ENCODE measurements at regions not wholly inside any gene's neighbourhood (a gene's known extent, or its start where the extent isn't known, plus 50 kb on each side); places are given as distances from the start of the nearest gene placed in this dataset.

GRCh38 chr18:34639687-34640086 lies 70.4 kb upstream of the DTNA start:
- TF ChIP-seq, protein P1, sequence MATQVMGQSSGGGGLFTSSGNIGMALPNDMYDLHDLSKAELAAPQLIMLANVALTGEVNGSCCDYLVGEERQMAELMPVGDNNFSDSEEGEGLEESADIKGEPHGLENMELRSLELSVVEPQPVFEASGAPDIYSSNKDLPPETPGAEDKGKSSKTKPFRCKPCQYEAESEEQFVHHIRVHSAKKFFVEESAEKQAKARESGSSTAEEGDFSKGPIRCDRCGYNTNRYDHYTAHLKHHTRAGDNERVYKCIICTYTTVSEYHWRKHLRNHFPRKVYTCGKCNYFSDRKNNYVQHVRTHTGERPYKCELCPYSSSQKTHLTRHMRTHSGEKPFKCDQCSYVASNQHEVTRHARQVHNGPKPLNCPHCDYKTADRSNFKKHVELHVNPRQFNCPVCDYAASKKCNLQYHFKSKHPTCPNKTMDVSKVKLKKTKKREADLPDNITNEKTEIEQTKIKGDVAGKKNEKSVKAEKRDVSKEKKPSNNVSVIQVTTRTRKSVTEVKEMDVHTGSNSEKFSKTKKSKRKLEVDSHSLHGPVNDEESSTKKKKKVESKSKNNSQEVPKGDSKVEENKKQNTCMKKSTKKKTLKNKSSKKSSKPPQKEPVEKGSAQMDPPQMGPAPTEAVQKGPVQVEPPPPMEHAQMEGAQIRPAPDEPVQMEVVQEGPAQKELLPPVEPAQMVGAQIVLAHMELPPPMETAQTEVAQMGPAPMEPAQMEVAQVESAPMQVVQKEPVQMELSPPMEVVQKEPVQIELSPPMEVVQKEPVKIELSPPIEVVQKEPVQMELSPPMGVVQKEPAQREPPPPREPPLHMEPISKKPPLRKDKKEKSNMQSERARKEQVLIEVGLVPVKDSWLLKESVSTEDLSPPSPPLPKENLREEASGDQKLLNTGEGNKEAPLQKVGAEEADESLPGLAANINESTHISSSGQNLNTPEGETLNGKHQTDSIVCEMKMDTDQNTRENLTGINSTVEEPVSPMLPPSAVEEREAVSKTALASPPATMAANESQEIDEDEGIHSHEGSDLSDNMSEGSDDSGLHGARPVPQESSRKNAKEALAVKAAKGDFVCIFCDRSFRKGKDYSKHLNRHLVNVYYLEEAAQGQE (IDR thresholded peaks at IDR 0.05; ENCODE audit: insufficient read depth in 1 of 2, low read depth in 2 of 2, low read length in 2 of 2) = no peak
- TF ChIP-seq TAF1 (IDR thresholded peaks at IDR 0.05; ENCODE audit: borderline replicate concordance, insufficient read depth, low read length) (no peak), POLR2AphosphoS5 (IDR thresholded peaks at IDR 0.05; ENCODE audit: low read depth, low read length) (no peak), SIN3A (IDR thresholded peaks at IDR 0.05; ENCODE audit: borderline replicate concordance, insufficient read depth, low read length) (no peak), FOXP2 (optimal IDR thresholded peaks at IDR 0.05; ENCODE audit: borderline replicate concordance, extremely low read depth, extremely low read length, insufficient read depth) (no peak)

DNA sequence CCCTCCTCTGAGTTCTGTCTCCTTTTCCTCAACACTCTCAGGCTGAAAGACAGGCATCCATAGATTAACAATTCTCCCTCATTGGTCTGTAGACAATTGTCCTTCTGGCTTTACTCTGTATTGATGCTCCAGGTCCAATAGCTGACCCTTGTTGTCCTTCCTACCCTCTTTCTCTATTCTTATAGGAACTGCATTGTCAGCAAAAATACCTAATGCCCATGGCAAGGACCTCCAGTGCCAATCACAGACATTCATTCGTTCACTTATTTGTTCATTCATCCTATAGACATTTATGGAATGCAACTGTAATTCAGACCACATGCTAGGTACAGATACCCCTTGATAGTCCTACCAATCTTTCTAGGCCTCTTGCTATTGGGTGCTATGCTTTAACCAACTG lies 69.8 kb upstream of the DTNA start:
- TF ChIP-seq SIN3A (IDR thresholded peaks at IDR 0.05; ENCODE audit: borderline replicate concordance, insufficient read depth, low read length) (no peak), TAF1 (IDR thresholded peaks at IDR 0.05; ENCODE audit: borderline replicate concordance, insufficient read depth, low read length) (no peak), POLR2AphosphoS5 (IDR thresholded peaks at IDR 0.05; ENCODE audit: low read depth, low read length) (no peak), FOXP2 (optimal IDR thresholded peaks at IDR 0.05; ENCODE audit: borderline replicate concordance, extremely low read depth, extremely low read length, insufficient read depth) (no peak)
- TF ChIP-seq, protein P1 (IDR thresholded peaks at IDR 0.05; ENCODE audit: insufficient read depth in 1 of 2, low read depth in 2 of 2, low read length in 2 of 2) = no peak

GRCh38 chr18:34643989-34644388 lies 66.1 kb upstream of the DTNA start:
- TF ChIP-seq, protein P1 (IDR thresholded peaks at IDR 0.05; ENCODE audit: insufficient read depth in 1 of 2, low read depth in 2 of 2, low read length in 2 of 2) = no peak
- no peak for TF ChIP-seq FOXP2 (optimal IDR thresholded peaks at IDR 0.05; ENCODE audit: borderline replicate concordance, extremely low read depth, extremely low read length, insufficient read depth)
- TF ChIP-seq POLR2AphosphoS5 (IDR thresholded peaks at IDR 0.05; ENCODE audit: low read depth, low read length) = no peak
- TF ChIP-seq TAF1 (IDR thresholded peaks at IDR 0.05; ENCODE audit: borderline replicate concordance, insufficient read depth, low read length) = no peak
- no peak for TF ChIP-seq SIN3A (IDR thresholded peaks at IDR 0.05; ENCODE audit: borderline replicate concordance, insufficient read depth, low read length)

GRCh38 chr18:34647251-34647650 lies 62.8 kb upstream of the DTNA start:
- no peak for TF ChIP-seq FOXP2 (optimal IDR thresholded peaks at IDR 0.05; ENCODE audit: borderline replicate concordance, extremely low read depth, extremely low read length, insufficient read depth)
- TF ChIP-seq, protein P1 (IDR thresholded peaks at IDR 0.05; ENCODE audit: insufficient read depth in 1 of 2, low read depth in 2 of 2, low read length in 2 of 2) = no peak
- TF ChIP-seq TAF1 (IDR thresholded peaks at IDR 0.05; ENCODE audit: borderline replicate concordance, insufficient read depth, low read length) = no peak
- TF ChIP-seq POLR2AphosphoS5 (IDR thresholded peaks at IDR 0.05; ENCODE audit: low read depth, low read length) = no peak
- no peak for TF ChIP-seq SIN3A (IDR thresholded peaks at IDR 0.05; ENCODE audit: borderline replicate concordance, insufficient read depth, low read length)

Data from PFSK-1 (cell line).